ENCODE measurements at regions not wholly inside any gene's neighbourhood (a gene's known extent, or its start where the extent isn't known, plus 50 kb on each side); places are given as distances from the start of the nearest gene placed in this dataset.

- Histone ChIP-seq H3K36me3 (no peaks in the 10 kb centered on the region), H3K9me3 (no peaks in the 10 kb centered on the region), H3K27me3 (no peaks in the 10 kb centered on the region), H3K27ac (no peak overlapping the region), H3K4me1 (no peaks in the 10 kb centered on the region), H3K4me3 (no peak overlapping the region)
- TF ChIP-seq EP300 (IDR thresholded peaks at IDR 0.05; ENCODE audit: low read depth) (no peak), POLR2A (IDR thresholded peaks at IDR 0.05) (no peak), CTCF (IDR thresholded peaks at IDR 0.05) (no peak), POLR2AphosphoS5 (IDR thresholded peaks at IDR 0.05) (no peak)
- DNase-seq: no peak
- 64 to 79% methylated on average over 2 of the region's 2 CpGs for WGBS, 2 donors (ENCODE audit: low coverage in 1 of 2)
- in situ Hi-C loops (cut with MboI; ENCODE audit: low pct_ligation_motif_present in 1 of 4, low pct_unique_long_range_greater_than_20kb in 1 of 4, low sequenced_read_pairs in 3 of 4): no loop called here
- intact Hi-C loops (cut with DNase I; ENCODE audit: low total_unique reads): no loop called here
Observed at GRCh38 chr16:17718495-17718894, 247.7 kb upstream of the XYLT1 start.

DNA sequence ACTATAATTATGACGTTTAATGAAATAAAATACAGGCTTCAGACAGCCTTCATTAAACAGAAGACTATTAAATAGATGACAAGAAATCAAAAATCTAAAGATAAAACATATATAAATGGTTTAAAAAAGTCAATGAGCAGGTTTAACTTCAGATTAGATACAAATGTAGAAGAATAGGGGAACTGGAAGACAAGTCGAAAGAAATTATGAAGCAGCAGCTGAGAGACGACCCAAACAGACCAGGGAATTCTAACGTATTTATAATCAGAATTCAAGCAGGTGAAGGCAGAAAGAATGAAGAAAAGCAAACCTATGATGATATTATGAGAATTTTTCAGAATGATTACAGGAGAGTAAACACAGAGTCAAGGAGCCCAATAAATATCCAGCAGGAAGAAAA lies 235.1 kb upstream of the XYLT1 start:
- WGBS, 2 donors (ENCODE audit: low coverage in 1 of 2): 77 to 78% methylated on average over 4 of the region's 4 CpGs
- in situ Hi-C loops (cut with MboI; ENCODE audit: low pct_ligation_motif_present in 1 of 4, low pct_unique_long_range_greater_than_20kb in 1 of 4, low sequenced_read_pairs in 3 of 4) (no loop called here), intact Hi-C loops (cut with DNase I; ENCODE audit: low total_unique reads) (no loop called here)
- Histone ChIP-seq H3K27ac (no peak overlapping the region), H3K9me3 (no peaks in the 10 kb centered on the region), H3K36me3 (no peaks in the 10 kb centered on the region), H3K4me1 (no peaks in the 10 kb centered on the region), H3K4me3 (no peak overlapping the region), H3K27me3 (no peaks in the 10 kb centered on the region)
- TF ChIP-seq CTCF (IDR thresholded peaks at IDR 0.05) (no peak), EP300 (IDR thresholded peaks at IDR 0.05; ENCODE audit: low read depth) (no peak), POLR2AphosphoS5 (IDR thresholded peaks at IDR 0.05) (no peak), POLR2A (IDR thresholded peaks at IDR 0.05) (no peak)
- no peak for DNase-seq

GRCh38 chr16:17696616-17697015 lies 225.9 kb upstream of the XYLT1 start:
- TF ChIP-seq CTCF (IDR thresholded peaks at IDR 0.05) (no peak), POLR2A (IDR thresholded peaks at IDR 0.05) (no peak), POLR2AphosphoS5 (IDR thresholded peaks at IDR 0.05) (no peak), EP300 (IDR thresholded peaks at IDR 0.05; ENCODE audit: low read depth) (no peak)
- Histone ChIP-seq H3K4me1 (no peaks in the 10 kb centered on the region), H3K27ac (no peak overlapping the region), H3K4me3 (no peak overlapping the region), H3K36me3 (no peaks in the 10 kb centered on the region), H3K27me3 (no peaks in the 10 kb centered on the region), H3K9me3 (no peaks in the 10 kb centered on the region)
- DNase-seq: no peak
- 70 to 73% methylated on average over 3 of the region's 3 CpGs for WGBS, 2 donors (ENCODE audit: low coverage in 1 of 2)
- intact Hi-C loops (cut with DNase I; ENCODE audit: low total_unique reads) (no loop called here), in situ Hi-C loops (cut with MboI; ENCODE audit: low pct_ligation_motif_present in 1 of 4, low pct_unique_long_range_greater_than_20kb in 1 of 4, low sequenced_read_pairs in 3 of 4) (no loop called here)

GRCh38 chr16:17692484-17692883 lies 221.7 kb upstream of the XYLT1 start:
- DNase-seq: no peak
- Histone ChIP-seq H3K9me3 (no peaks in the 10 kb centered on the region), H3K4me1 (no peaks in the 10 kb centered on the region), H3K27ac (no peak overlapping the region), H3K4me3 (no peak overlapping the region), H3K27me3 (no peaks in the 10 kb centered on the region), H3K36me3 (no peaks in the 10 kb centered on the region)
- no peak for TF ChIP-seq POLR2AphosphoS5 (IDR thresholded peaks at IDR 0.05)
- no peak for TF ChIP-seq CTCF (IDR thresholded peaks at IDR 0.05)
- no peak for TF ChIP-seq EP300 (IDR thresholded peaks at IDR 0.05; ENCODE audit: low read depth)
- no peak for TF ChIP-seq POLR2A (IDR thresholded peaks at IDR 0.05)
- WGBS, 2 donors (ENCODE audit: low coverage in 1 of 2): 81 to 92% methylated on average over 4 of the region's 4 CpGs
- intact Hi-C loops (cut with DNase I; ENCODE audit: low total_unique reads) (no loop called here), in situ Hi-C loops (cut with MboI; ENCODE audit: low pct_ligation_motif_present in 1 of 4, low pct_unique_long_range_greater_than_20kb in 1 of 4, low sequenced_read_pairs in 3 of 4) (no loop called here)
